GM19328 (cell line): ENCODE measurements at regions not wholly inside any gene's neighbourhood (a gene's known extent, or its start where the extent isn't known, plus 50 kb on each side); places are given as distances from the start of the nearest gene placed in this dataset.
"Not testable (repeated sequence)": the region's sequence is repeated elsewhere in the genome, so short reads cannot be mapped to it uniquely, and the experiment has no call there.

Source experiments
- ATAC-seq: cut with Tn5 transposase; IDR thresholded peaks from one replicate; pipeline ENCODE4 v1.9.1; 2021; ENCODE audit warnings: mild to moderate bottlenecking, moderate library complexity; ENCODE audit not compliant: unreplicated experiment

DNA sequence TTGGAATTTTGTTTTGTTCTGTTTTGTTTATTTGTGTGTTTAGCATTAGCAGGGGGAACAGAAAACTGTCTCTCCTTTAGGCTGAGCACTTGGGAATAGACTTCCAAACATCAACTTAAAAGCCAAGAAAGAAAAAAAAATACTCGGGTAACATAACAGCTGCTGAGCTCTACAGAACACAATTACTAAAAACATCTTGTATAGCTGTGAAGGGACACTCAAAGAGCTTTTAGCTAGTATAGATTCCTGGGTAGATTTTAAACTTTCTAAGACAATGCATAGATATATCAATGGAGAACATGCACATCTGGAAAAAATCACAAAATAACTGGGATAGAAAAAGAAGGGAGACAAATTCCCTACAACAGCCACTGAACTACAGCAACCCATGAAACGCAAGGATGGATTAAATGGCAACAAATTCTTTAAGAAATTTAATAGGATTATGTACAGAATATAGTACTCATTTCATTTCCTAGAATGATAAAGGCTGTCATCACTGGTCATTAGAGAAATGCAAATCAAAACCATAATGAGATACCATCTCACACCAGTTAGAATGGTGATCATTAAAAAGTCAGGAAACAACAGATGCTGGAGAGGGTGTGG lies 174.3 kb upstream of the KRR1 start:
- no peak for ATAC-seq

DNA sequence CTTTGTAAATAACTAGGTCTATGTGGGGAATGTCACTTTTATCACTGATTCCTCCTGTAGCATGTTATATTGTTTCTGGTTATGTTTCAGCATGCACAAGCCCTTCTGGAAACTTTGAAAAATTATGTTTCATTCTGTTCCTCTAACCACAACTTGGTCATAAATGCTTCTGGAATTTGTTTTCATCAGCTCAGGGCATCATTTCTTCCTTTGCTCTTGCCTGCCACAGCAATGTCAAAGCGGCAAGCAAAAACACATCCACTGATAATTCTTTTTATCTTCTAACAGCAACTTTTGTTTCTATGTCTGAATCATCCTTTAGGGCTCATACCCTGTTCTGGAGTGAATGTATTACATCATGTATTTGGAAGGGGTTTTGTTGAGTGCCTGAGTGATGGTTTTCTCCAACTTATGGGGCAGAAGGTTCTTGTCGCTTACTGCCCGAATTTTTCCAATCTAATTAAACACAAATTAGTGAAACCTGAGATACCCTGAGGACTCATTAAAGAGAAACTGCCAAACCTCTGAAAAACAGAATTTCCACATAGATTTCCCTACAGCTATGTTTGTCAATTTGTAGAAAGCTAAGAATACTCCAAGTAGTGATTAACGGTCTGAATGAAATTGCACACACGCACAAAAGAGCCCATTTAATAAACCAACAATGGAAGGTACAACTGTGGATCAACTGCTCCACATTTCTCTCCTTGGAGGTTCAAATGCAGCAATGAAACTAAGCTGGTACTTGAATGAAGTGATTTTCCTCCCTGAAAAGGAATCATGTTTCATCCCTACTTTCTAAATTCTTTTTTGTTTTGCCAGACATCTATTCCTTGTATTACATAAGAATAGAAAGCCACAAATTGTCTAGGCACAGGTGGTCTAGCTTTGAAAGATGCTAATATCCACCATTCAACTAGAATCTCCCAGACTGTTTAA lies 173.5 kb upstream of the KRR1 start:
- no peak for ATAC-seq

DNA sequence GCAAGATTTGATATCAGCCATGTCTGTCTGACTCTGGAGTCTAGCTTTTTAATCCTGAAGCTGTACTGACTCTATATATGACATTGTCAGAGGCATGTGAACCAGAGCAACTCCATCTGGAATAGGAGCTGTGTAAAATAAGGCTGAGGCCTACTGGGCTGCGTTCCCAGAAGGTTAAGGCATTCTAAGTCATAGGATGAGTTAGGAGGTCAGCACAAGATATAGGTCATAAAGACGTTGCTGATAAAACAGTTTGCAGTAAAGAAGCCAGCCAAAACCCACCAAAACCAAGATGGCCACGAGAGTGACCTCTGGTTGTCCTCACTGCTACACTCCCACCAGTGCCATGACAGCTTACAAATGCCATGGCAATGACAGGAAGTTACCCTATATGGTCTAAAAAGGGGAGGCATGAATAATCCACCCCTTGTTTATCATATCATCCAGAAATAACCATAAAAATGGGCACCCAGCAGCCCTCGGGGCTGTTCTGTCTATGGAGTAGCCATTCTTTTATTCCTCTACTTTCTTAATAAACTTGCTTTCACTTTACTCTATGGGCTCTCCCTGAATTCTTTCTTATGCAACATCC lies 172.7 kb upstream of the KRR1 start:
- ATAC-seq = not testable (repeated sequence)

DNA sequence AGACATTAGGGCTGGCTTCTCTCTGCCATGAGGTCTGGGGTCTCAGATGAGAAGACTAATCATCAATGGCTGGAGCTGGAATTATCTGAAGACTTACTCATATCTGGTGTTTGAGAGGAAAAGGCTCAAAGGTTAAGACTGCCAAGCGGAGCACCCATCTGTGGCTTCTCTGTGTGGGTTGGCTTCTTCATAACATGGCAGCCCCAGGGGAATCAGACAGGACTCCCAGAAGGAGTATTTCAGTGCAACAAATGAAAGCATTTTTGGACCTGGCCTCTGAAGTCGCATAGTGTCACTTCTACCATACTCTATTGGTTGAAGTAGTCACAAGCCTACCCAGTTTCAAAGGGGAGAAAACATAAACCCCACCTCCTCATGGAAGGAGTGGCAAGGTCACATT lies 171.8 kb upstream of the KRR1 start:
- no peak for ATAC-seq

DNA sequence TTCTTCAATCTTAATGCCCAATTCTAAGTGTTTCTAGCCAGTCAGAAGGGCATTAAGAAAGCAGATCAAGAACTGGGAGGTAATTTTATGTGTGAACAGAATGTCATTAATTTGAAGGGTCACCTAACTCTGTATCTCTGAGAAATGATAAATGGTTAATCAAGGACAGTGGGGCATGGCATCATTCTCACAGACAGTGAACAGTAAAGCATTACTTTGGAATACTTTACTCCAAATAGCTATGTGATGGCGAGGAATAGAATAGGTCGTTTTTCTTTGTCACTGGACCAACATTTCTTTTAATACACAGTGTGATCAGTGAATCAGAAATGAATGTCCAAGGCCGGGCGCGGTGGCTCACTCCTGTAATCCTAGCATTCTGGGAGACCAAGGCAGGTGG lies 166.1 kb upstream of the KRR1 start:
- ATAC-seq = no peak

DNA sequence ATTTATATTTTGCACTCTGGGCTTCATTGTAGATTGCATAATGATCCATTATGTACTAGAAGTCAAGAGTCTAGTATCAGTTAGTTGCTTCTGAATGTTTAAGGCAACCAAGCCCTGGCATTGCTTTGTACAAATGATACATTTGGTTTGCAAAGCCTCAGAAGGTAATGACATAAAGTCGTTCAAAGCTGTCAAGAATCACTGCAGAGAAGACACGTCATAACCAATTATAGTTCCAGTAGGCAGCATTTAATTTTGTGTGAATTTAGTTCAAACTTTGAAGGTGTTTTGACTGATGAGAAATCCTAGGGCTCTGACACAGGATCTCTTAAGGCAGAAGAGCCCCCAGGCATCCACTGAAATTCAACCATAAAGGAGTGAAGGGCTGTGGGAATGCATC lies 163.0 kb upstream of the KRR1 start:
- ATAC-seq = no peak

DNA sequence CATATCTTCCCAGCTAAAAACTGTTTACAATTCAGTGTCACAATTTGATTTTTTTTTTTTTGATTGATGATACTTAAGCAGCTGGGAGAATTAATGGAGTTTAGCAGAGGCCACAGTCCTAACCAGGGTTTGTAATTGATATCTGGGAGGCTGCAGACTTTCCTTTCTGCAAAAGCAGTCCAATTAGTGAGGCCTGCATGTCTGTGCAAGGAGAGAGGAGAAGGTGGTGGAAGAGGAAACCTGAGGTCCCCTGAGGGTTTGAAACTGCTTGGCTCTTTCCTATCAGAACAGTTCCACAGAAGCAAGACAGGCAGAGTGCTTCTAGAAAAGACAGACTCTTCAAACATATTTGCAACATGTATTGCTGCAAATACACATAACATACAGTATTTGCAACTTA lies 160.8 kb upstream of the KRR1 start:
- no peak for ATAC-seq

DNA sequence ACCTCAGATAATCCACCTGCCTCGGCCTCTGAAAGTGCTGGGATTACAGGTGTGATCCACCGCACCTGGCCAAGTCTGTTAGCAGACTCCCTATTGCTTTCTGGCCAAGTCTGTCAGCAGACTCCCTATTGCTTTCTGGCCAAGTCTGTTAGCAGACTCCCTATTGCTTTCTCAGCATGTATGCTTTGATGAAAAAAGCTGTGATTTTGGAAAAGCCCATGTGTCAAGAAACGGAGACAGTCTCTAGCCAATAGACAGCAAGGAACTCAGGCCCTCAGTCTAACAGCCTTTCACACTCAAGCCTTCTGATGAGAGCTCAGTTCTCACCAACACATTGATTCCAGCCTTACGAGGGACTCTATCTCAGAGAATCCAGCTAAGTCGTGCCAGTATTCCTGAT lies 158.8 kb upstream of the KRR1 start:
- ATAC-seq = no peak

DNA sequence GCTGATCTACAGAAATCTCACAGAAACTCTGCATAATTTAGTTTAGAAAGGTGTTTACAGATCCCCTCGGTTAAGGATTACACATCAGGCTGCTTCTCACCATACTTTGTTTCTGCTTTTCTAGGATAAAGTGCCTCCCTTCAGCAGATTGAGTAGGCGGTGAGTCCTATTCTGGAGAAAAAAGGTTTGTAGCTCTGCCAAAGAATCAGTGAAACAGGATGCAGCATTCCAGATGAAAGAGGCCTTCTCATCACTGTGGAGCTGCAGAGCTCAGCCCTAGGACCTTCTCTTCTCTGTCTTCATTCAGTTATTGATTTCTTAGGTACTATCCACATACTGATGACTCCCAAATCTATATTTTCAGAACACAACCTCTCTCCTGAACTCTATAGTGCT lies 155.5 kb upstream of the KRR1 start:
- no peak for ATAC-seq

DNA sequence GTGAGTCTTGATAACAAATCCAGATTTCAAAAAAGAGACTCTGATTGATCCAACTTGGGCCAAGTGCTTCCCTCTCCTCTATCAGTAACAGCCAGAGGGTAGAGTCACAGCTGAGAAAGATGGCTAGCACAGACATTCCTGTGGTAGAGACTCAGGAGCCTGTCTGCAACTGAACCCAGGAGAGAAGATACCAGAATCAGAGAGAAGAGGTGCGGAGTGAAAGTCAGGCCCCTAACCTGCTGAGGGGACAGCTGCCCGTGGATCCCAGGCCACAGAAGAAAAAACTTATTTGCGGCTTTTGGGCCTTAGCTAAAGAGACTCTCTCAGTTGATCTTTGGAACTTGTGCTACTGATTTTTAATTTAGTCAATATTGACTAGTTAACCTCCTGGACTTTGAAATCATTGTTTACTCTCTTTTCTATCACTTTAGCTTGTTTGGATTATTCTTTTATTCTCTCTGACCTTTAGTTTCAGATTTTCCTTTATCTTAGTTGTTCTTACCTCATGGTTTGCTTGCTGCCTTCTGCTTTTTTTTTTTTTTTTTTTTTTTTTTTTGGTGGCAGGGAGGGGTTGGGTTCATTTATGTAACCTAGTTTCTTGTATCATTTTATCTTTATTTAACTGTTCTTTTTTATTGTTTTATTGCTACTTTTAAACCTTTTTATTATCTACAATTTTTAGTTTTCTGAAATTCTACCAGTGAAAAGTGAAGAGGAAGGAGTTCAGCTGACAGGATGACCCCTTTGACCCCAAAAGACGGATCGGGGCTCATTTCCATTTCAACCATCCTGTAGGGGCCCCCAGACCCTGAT lies 154.9 kb upstream of the KRR1 start:
- no peak for ATAC-seq

DNA sequence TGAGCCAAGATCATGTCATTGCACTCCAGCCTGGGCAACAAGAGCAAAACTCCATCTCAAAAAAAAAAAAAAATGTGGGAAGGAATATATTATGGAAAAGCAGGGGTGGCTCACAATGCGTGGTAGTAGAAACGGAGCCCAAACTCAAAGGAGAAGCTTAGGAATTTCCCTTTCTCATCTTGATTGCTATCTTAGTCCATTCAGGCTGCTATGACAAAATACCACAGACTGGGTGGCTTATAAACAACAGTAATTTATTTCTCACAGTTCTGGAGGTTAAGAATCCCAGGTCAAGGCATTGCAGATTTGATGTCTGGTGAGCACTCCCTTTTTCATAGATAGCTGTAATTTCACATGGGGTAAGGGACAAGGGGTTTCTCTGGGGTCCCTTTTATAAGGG lies 153.8 kb upstream of the KRR1 start:
- ATAC-seq = no peak

DNA sequence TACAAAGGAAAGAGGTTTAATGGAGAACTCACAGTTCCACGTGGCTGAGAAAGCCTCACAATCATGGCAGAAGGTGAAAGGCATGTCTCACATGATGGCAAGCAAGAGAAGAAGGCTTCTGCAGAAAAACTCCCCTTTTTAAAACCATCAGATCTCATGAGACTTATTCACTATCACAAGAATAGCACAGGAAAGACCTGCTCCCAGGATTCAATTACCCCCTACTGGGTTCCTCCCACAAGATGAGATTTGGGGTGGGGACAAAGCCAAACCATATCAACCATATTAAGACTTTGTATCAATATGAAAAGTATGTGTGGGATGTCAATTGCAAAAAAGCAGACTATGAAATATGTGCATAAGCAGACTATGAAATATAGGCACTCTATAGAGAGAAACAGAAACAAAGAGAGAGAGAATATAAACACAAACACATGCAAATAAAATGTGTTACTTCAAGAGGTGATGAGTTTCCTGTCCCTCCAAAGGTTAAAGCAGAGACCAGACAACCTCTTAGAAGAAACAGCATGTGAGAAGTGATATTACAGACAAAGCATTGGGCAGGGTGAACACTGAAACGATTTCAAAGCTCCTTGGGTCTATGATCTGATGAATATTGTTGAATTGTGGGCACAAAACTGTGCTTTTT lies 151.2 kb upstream of the KRR1 start:
- no peak for ATAC-seq

DNA sequence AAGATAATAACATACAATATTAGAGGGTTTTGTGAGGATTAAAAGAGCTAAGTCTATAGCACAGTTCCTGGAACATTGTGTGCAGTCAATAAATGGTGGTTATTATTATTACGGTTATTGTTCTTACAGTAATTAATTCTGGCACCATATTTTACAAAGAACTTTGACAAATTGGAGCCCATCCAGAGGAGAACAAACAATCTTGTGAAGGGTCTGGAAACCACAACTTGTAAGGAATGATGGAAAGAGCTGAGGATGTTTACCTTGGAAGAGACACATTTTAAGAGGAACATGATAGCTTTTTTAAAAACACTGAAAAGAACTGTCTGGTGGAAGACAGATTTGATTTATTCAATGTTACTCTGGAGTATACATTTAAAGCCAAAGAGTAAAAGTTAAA lies 150.5 kb upstream of the KRR1 start:
- no peak for ATAC-seq

DNA sequence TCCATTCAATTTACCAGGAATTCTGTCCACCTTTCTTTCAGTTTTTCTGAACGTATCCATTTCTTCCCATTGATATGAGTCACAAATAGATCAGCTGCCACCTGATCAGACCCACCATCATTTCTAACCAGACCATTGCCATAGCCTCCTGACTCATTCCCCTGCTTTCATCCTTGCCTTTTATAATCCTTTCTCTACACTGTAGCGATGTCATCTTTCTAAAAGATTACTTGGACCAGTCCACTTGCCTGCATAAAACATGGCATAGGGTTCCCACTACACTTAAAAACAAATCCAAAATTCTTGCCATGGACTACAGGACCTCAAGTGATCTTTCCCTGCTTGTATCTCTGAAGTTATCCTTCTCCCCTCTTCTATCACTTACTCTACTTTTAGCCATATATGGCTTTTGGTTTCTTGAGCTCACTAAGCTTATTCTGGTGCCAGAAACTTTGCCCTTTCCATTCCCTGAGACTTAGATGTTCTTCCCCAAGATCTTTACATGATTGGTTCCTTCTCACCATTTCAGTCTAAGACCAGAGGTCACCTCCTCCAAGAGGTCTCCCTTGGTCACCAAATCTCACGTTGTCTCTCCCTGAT lies 149.5 kb upstream of the KRR1 start:
- no peak for ATAC-seq

DNA sequence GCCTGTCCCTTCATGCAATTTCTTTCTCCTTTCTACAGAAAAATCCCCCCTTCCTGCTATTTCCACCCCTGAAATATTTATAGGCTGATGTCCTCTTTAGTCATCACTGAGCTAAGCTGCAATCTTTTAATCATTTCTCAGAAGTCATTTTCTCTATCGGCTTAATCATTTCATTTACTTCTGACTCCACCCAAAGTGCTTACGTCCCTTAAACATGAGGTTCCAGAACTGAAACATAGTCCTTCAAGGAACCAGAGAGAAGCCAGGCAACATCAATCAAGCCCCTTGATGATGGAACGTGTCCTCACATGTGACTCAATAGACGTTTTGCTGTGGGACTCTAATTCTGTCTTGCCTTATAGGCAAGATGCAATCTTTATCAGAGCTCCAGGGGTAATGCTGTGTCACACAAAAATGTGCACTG lies 148.7 kb upstream of the KRR1 start:
- ATAC-seq = no peak

DNA sequence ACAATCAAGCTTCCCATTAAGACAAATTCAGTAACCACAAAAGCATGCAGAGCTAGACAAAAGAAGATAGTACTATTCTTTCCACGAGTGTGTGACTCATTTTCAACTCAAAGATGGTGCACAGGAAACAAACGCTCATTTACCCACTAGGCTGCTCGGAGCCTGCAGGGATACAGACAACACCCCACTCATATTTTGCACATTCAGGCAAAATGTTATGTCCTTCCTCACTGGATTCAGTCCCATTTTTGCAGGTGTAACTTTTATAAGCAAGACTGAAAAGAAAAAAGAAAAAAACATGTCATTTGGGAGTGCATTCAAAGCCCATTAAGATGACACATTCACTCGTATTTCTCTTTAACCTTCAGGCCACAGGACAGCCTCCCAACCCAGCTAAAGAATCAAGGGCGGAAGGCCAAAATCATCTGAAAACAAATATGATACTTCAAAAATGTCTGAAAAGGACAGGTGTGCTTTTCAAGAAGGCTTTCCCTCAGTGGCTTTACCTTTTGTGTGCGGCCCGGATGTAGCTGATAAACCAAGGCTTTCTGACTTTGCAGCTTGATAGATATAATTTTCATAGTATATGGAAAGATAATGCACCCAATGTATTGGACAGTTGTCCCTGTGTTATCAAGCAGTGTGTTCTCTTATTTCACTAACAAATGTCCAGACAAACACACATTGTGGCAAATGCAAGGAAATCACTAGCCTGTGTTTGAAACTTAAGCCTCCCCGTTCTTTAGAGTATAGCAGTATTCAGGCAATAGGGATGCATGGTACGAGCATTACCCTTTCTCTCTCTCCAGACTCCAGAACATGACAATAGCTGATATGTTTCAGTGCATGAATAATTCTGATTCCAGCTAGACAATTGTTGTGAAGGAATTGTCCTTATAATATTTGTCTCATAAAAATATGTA lies 147.8 kb upstream of the KRR1 start:
- ATAC-seq = no peak

DNA sequence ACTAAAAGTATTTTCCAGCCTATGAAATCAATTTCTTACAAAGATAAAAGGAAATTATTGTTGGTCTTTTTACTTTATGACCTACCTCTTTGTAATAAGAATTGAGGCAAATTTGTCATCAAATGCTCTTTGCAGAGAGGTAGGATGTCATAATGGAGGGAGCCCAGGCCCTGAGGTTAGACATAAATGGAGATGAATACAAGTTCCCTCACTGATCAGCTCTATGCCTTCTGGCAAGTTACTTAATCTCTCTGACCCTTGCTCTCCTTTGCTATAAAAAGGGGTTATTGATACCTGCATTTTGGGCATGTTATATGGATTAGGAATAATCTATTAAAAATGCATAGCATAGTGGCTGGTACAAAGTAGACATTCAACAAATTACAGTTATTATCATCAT lies 146.9 kb upstream of the KRR1 start:
- no peak for ATAC-seq

DNA sequence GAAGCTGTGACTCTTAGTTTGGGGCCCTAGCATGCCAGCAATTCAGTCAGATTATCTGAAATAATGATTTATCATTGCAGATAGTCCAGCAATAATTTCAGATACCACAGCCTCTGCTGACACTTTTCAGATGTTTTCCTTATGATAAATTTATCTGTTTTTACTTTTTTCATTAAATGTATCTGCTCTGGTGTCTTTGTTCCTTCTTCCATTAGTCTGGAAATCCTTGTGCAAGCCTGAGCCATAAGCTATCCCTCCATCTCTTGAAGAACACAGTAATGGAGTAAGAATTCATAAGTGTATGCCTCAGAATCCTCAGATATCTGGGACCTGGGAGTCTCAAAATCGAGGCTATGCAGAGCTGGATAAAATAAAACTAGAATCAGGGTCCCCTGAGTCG lies 146.4 kb upstream of the KRR1 start:
- ATAC-seq = no peak

DNA sequence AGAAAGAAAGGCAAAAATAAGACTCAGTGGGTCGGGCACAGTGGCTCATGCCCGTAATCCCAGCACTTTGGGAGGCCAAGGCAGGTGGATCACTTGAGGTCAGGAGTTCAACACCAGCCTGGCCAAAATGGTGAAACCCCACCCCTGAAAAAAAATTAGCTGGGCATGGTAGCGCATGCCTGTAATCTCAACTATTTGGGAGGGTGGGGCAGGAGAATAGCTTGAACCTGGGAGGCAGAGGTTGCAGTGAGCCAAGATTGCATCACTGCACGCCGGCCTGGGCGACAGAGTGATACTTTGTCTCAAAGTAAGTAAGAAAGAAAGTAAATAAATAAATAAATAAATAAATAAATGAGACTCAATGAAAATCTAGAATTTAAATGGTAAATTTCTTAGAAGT lies 145.9 kb upstream of the KRR1 start:
- ATAC-seq = not testable (repeated sequence)
